Astrocyte of the cerebellum (primary cell): ENCODE measurements at regions not wholly inside any gene's neighbourhood (a gene's known extent, or its start where the extent isn't known, plus 50 kb on each side); places are given as distances from the start of the nearest gene placed in this dataset.

Experiments
- DNase-seq: peaks from one replicate; pipeline ENCODE4 v3.0.0-alpha.2; 2011; ENCODE audit warnings: low read depth
- H3K4me3 ChIP-seq: 2 replicates; pipeline ENCODE4 v1.5.1; 2011; ENCODE audit warnings: mild to moderate bottlenecking, low read depth, low read length, moderate library complexity
- in situ Hi-C: cut with HindIII; loops from 2 replicates; pipeline ENCODE4 v1.10.0; 2017; ENCODE audit warnings: low sequenced_read_pairs
- TF ChIP-seq, protein P1 (sequence below): IDR thresholded peaks from 2 replicates; pipeline ENCODE4 v1.5.1; 2012; ENCODE audit warnings: low read length, low read depth, moderate library complexity, mild to moderate bottlenecking; ENCODE audit errors: missing control alignments

DNA sequence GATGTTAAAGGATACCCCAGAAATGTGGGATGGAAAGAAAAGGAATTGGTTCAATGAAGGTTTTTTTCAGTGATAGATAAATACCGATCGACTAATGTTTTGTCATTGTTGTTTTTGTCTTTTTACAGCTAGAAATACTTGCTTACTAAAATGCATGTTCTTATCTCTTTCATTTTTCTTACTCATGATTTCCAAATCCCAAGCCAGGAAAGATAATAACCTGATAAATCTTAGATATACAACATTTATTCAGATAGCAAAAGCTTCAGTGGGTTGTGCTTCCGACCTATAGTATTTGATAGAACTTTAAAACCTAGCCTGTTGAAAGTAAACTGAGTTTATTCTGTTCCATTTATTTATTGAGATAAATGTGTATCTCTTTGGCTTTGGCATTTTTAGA, 187.5 kb downstream of the EDN1 start:
- TF ChIP-seq, protein P1, sequence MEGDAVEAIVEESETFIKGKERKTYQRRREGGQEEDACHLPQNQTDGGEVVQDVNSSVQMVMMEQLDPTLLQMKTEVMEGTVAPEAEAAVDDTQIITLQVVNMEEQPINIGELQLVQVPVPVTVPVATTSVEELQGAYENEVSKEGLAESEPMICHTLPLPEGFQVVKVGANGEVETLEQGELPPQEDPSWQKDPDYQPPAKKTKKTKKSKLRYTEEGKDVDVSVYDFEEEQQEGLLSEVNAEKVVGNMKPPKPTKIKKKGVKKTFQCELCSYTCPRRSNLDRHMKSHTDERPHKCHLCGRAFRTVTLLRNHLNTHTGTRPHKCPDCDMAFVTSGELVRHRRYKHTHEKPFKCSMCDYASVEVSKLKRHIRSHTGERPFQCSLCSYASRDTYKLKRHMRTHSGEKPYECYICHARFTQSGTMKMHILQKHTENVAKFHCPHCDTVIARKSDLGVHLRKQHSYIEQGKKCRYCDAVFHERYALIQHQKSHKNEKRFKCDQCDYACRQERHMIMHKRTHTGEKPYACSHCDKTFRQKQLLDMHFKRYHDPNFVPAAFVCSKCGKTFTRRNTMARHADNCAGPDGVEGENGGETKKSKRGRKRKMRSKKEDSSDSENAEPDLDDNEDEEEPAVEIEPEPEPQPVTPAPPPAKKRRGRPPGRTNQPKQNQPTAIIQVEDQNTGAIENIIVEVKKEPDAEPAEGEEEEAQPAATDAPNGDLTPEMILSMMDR: no peak
- H3K4me3 ChIP-seq: no peak overlapping the region
- no peak for DNase-seq
- in situ Hi-C loops: no loop called here

DNA sequence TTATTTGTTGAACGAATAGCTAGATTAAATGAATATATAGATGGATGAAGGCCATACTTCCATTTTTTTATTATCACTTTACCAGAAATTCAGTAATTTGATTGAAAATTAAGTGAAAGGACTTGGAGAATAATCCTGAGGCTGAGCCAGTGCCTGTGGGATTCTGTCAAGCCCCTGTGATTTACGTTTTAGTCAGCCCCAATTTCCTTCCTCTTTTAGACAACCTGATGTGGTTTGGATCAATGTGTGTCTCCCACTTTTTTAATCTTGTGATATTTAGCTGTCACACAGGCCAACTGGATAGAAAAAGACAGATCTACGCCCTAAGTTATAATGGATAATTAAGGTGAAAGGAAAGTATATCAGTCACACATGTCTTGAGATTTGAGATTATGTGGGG, 188.8 kb downstream of the EDN1 start:
- TF ChIP-seq, protein P1: no peak
- no peak overlapping the region for H3K4me3 ChIP-seq
- DNase-seq: no peak
- in situ Hi-C loops: no loop called here

DNA sequence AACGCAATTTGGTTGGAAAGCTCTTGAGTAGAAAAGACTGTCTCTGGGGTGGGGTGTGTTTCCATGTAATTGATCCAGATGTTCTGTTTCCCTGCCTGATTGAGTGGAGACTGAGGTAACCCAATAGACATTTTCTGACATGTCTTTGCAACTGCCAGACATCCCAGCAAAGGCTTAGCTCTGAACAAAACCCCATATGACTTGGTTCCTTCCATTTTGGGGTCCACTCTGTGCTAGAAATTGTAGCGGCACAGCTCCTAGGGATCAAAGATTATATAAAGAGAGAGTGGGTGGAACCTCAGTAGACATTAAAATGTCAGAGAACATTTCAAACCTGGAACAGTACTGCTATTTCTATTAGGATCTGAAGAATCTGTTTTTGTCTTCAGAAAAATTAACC, 189.3 kb downstream of the EDN1 start:
- in situ Hi-C loops: no loop called here

DNA sequence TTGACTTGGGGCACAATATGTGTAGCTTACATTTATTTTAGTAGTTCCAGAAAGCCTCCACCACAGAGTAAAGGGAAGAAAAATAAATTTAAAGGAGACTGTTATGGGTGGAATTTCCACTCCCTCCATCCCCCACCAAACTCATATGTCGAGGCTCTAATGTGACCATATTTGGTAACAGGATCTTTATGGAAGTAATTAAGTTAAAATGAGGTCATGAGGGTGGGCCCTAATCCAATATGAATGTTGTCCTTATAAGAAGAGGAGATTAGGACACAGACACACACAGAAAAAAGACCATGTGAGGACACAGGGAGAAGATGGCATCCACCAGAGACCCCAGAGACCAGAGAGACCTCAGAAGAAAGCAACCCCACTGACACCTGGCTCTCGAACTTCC, 189.7 kb downstream of the EDN1 start:
- TF ChIP-seq, protein P1: no peak
- DNase-seq: no peak
- no peak overlapping the region for H3K4me3 ChIP-seq
- in situ Hi-C loops: loop anchor here (5.0 kb wide), 1 partner anchor 33 kb away; no protein-coding TSS in a partner anchor

More for the DNA sequence above, 189.3 kb downstream of the EDN1 start:
- DNase-seq: no peak
- TF ChIP-seq, protein P1: no peak
- H3K4me3 ChIP-seq: no peak overlapping the region

DNA sequence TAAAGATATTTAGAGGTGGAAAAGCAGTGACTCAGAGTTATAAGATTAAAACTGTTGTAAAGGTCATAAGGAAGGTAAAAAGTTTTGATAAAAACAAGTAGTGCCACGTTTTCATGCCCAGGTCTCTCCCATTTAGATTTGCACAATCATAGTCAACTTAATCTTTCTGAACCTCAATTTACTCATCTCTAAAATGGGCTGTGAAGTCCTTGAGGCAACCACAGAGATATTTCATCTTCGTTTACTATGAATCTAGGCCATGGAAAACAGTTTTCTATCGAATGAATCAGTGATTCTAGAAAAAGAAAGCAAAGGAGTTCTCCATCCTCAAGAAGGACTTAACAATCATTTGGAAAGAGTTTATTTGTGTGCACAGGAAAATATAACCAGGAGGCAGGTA, 190.2 kb downstream of the EDN1 start:
- H3K4me3 ChIP-seq: no peak overlapping the region
- DNase-seq: no peak
- TF ChIP-seq, protein P1: no peak
- in situ Hi-C loops: loop anchor here (5.0 kb wide), 1 partner anchor 33 kb away; no protein-coding TSS in a partner anchor

DNA sequence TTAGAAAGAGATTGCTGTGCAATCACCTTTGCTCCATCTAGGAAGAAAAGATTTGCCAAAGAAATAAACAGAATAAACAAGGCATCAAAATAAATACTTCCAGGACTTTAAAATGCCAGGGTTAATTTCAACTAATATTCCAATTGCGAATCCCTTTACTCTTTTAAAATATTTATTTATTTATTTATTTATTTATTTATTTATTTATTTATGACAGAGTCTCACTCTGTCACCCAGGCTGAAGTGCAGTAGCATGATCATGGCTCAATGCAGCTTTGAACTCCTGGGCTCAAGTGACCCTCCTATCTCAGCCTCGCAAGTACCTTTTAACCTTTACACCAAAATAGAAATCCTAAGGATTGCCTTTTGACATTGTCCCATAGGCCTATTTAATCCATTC, 191.1 kb downstream of the EDN1 start:
- in situ Hi-C loops: loop anchor here (5.0 kb wide), 1 partner anchor 34 kb away; no protein-coding TSS in a partner anchor
- TF ChIP-seq, protein P1: no peak
- no peak overlapping the region for H3K4me3 ChIP-seq
- DNase-seq: no peak
